ENCODE measurements at regions not wholly inside any gene's neighbourhood (a gene's known extent, or its start where the extent isn't known, plus 50 kb on each side); places are given as distances from the start of the nearest gene placed in this dataset.

DNA sequence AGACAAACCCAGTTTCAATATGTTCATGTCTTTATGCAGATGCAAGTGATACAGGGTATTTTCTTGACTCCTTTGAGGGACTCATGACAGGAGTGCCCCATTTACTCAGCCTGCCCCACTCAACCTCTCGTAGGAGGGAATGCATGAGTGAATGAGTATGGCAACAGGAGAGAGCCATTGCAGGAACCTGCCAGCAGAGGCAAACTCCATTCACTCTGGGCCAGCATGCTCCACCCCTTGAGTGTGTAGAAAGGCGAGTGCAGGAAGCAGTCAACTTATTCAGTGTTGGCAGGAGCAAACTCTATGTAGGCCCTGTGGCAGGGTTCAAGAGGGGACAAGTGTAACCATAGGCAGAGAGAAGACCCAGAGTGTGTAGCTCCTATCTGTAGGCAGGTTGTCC lies 1526.3 kb downstream of the PLA2G4A start:
- no peaks in the 10 kb centered on the region for H3K9me3 ChIP-seq

DNA sequence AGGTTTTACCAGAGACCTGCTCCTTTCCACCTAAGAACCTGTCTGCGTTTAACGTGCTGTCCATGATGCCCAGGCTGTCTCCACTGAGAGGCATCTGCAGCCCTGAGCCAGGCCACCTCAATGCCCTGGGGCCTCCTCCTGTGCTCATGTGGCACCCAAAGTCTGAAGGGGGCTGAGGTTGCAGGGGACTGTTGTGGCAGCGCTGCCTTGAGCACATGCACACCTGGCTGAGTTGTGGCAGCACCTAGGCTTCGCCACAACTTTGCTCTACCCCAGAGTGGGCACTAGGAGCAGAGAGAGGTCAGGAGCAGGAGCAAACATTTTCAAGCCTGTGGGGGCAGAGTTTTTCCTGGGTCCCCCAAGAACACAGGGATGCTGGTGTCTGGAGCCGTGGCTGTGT lies 1527.1 kb downstream of the PLA2G4A start:
- TF ChIP-seq, protein P1, sequence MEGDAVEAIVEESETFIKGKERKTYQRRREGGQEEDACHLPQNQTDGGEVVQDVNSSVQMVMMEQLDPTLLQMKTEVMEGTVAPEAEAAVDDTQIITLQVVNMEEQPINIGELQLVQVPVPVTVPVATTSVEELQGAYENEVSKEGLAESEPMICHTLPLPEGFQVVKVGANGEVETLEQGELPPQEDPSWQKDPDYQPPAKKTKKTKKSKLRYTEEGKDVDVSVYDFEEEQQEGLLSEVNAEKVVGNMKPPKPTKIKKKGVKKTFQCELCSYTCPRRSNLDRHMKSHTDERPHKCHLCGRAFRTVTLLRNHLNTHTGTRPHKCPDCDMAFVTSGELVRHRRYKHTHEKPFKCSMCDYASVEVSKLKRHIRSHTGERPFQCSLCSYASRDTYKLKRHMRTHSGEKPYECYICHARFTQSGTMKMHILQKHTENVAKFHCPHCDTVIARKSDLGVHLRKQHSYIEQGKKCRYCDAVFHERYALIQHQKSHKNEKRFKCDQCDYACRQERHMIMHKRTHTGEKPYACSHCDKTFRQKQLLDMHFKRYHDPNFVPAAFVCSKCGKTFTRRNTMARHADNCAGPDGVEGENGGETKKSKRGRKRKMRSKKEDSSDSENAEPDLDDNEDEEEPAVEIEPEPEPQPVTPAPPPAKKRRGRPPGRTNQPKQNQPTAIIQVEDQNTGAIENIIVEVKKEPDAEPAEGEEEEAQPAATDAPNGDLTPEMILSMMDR (IDR thresholded peaks at IDR 0.05), result no peak
- Histone ChIP-seq H3K27ac (no peak overlapping the region), H3K36me3 (no peaks in the 10 kb centered on the region), H3K4me3 (ENCODE audit: low read depth in 1 of 2, low read length in 1 of 2) (no peak overlapping the region), H3K4me1 (ENCODE audit: control insufficient read depth in 1 of 2, insufficient read depth in 1 of 2, low read depth in 1 of 2, low read length in 1 of 2) (no peaks in the 10 kb centered on the region), H3K27me3 (no peaks in the 10 kb centered on the region), H3K9me3 (no peaks in the 10 kb centered on the region)

More for the DNA sequence above, 1526.3 kb downstream of the PLA2G4A start:
- no peaks in the 10 kb centered on the region for H3K4me1 ChIP-seq (ENCODE audit: control insufficient read depth in 1 of 2, insufficient read depth in 1 of 2, low read depth in 1 of 2, low read length in 1 of 2)
- H3K27ac ChIP-seq, result no peak overlapping the region
- no peaks in the 10 kb centered on the region for H3K27me3 ChIP-seq
- H3K36me3 ChIP-seq, result no peaks in the 10 kb centered on the region
- TF ChIP-seq, protein P1 (IDR thresholded peaks at IDR 0.05), result no peak
- H3K4me3 ChIP-seq (ENCODE audit: low read depth in 1 of 2, low read length in 1 of 2), result no peak overlapping the region

DNA sequence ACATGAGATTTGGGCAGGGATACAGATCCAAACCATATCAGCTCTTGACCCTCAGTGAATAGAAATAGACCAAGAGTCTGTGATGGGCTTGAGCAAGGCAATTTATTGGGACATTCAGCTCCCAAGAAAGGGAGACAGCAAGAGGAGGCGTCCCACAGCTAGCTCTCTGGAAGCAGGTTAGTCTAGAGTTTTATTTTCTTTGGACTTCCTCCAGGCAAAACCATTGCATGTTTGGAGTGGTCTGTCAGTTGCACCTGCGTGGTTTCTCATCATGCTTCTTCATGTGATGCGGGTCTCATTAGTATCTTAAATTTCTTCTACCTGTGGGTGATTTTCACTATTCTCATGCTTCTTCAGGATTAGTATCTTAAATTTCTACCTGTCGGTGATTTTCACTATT lies 1530.6 kb downstream of the PLA2G4A start:
- no peak overlapping the region for H3K27ac ChIP-seq
- H3K36me3 ChIP-seq, result no peaks in the 10 kb centered on the region
- no peaks in the 10 kb centered on the region for H3K9me3 ChIP-seq
- H3K4me1 ChIP-seq (ENCODE audit: control insufficient read depth in 1 of 2, insufficient read depth in 1 of 2, low read depth in 1 of 2, low read length in 1 of 2), result no peaks in the 10 kb centered on the region
- no peak overlapping the region for H3K4me3 ChIP-seq (ENCODE audit: low read depth in 1 of 2, low read length in 1 of 2)
- TF ChIP-seq, protein P1 (IDR thresholded peaks at IDR 0.05), result no peak
- H3K27me3 ChIP-seq, result no peaks in the 10 kb centered on the region

DNA sequence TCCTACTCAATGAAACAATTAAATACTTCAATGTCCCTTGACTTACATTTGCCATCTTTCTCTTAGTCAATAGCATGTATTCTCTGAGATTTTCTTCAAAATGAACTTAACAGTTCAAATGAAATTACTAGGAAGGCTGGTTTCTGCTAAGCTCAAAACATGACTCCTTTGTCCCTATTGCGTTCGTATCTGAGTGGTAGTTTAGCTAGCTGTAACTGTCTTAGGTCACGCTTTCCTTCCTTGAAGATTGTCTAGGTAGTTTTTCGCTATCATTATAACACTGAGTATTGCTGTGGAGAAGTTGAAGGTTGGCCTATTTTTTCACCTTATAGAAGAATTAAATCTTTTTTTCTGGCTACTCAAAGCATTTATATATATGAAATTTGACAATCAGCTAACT lies 1535.2 kb downstream of the PLA2G4A start:
- Histone ChIP-seq H3K4me3 (ENCODE audit: low read depth in 1 of 2, low read length in 1 of 2) (no peak overlapping the region), H3K27ac (no peak overlapping the region), H3K36me3 (no peaks in the 10 kb centered on the region), H3K4me1 (ENCODE audit: control insufficient read depth in 1 of 2, insufficient read depth in 1 of 2, low read depth in 1 of 2, low read length in 1 of 2) (no peaks in the 10 kb centered on the region), H3K27me3 (no peaks in the 10 kb centered on the region), H3K9me3 (no peaks in the 10 kb centered on the region)
- TF ChIP-seq, protein P1 (IDR thresholded peaks at IDR 0.05), result no peak

DNA sequence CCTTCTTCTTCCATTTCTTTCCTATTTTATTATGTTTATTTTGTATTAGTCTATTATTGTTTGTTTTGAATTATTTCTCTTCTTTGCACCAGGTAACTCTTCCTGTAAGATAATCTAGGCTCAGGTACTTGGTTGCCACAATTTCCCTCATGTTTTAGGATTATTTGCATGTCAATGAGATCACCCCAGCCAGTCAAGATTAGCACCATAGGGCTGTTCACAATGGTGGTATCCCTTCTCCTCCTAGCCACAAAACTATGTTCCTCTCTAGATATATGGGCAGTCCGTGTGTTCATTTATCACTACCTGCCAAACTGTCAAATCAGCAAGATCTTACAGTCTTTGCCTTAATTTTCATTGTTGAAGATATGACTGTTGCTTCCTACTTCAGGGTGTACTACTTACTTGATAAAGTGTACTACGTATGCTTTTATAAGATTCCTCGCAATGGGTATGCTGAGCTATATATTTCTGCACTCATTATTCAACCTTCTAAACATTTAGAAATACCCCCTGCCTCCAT lies 1536.2 kb downstream of the PLA2G4A start:
- Histone ChIP-seq H3K27me3 (no peaks in the 10 kb centered on the region), H3K27ac (no peak overlapping the region), H3K9me3 (no peaks in the 10 kb centered on the region), H3K36me3 (no peaks in the 10 kb centered on the region), H3K4me1 (ENCODE audit: control insufficient read depth in 1 of 2, insufficient read depth in 1 of 2, low read depth in 1 of 2, low read length in 1 of 2) (no peaks in the 10 kb centered on the region), H3K4me3 (ENCODE audit: low read depth in 1 of 2, low read length in 1 of 2) (no peak overlapping the region)
- TF ChIP-seq, protein P1 (IDR thresholded peaks at IDR 0.05), result no peak

DNA sequence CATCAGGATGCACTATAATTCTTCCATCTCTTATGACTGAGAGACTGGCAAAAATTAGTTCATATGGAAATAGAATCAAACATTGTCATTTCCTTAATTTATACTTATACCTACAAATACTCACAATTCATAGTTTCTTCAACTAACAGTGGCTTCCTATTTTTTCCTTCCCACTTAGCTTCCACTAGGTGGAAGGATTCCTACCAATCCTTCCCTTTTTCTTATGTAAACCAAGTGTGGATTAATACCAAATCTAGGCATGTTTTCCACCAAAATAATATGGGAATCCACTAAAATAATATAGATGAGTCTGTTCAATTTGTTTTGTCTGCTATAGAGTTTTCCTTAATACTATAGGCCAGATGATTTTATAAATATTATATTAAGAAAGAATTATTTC lies 1537.1 kb downstream of the PLA2G4A start:
- Histone ChIP-seq H3K9me3 (no peaks in the 10 kb centered on the region), H3K4me1 (ENCODE audit: control insufficient read depth in 1 of 2, insufficient read depth in 1 of 2, low read depth in 1 of 2, low read length in 1 of 2) (no peaks in the 10 kb centered on the region), H3K27ac (no peak overlapping the region), H3K4me3 (ENCODE audit: low read depth in 1 of 2, low read length in 1 of 2) (no peak overlapping the region), H3K27me3 (no peaks in the 10 kb centered on the region), H3K36me3 (no peaks in the 10 kb centered on the region)
- TF ChIP-seq, protein P1 (IDR thresholded peaks at IDR 0.05), result no peak

All from neutrophil (primary cell).